GM19372 (cell line): ENCODE measurements at regions not wholly inside any gene's neighbourhood (a gene's known extent, or its start where the extent isn't known, plus 50 kb on each side); places are given as distances from the start of the nearest gene placed in this dataset.

Experiments
- ATAC-seq: cut with Tn5 transposase; IDR thresholded peaks from one replicate; pipeline ENCODE4 v1.9.1; 2021; ENCODE audit warnings: mild to moderate bottlenecking, low read depth, moderate library complexity; ENCODE audit not compliant: unreplicated experiment

GRCh38 chr9:73738741-73739530 is 587.3 kb downstream of the ANXA1 start:
- ATAC-seq, result no peak

- no peak for ATAC-seq
These were observed 589.7 kb downstream of the ANXA1 start for GRCh38 chr9:73741316-73741715.

- no peak for ATAC-seq
These were observed 590.7 kb downstream of the ANXA1 start for GRCh38 chr9:73742412-73742811.

GRCh38 chr9:73743826-73744225 is 592.2 kb downstream of the ANXA1 start:
- no peak for ATAC-seq

- ATAC-seq, result no peak
These were observed 593.9 kb downstream of the ANXA1 start for GRCh38 chr9:73745598-73745997.

- ATAC-seq, result no peak
These were observed 601.5 kb downstream of the ANXA1 start for GRCh38 chr9:73753171-73753570.

GRCh38 chr9:73761905-73762304 is 610.2 kb downstream of the ANXA1 start:
- no peak for ATAC-seq

GRCh38 chr9:73773896-73774295 is 622.2 kb downstream of the ANXA1 start:
- no peak for ATAC-seq

- no peak for ATAC-seq
These were observed 624.1 kb downstream of the ANXA1 start for GRCh38 chr9:73775757-73776156.

GRCh38 chr9:73780916-73781315 is 629.3 kb downstream of the ANXA1 start:
- no peak for ATAC-seq

- no peak for ATAC-seq
These were observed 630.5 kb downstream of the ANXA1 start for GRCh38 chr9:73782166-73782565.

GRCh38 chr9:73799446-73799845 is 647.8 kb downstream of the ANXA1 start:
- ATAC-seq, result no peak

GRCh38 chr9:73805111-73805510 is 653.4 kb downstream of the ANXA1 start:
- ATAC-seq, result no peak

- ATAC-seq, result no peak
These were observed 654.3 kb downstream of the ANXA1 start for GRCh38 chr9:73805853-73806458.

- ATAC-seq, result no peak
These were observed 655.2 kb downstream of the ANXA1 start for GRCh38 chr9:73806876-73807275.

- no peak for ATAC-seq
These were observed 656.3 kb downstream of the ANXA1 start for GRCh38 chr9:73807952-73808351.

GRCh38 chr9:73810585-73811215 is 659.0 kb downstream of the ANXA1 start:
- no peak for ATAC-seq

GRCh38 chr9:73813546-73813945 is 661.9 kb downstream of the ANXA1 start:
- no peak for ATAC-seq

- no peak for ATAC-seq
These were observed 665.2 kb downstream of the ANXA1 start for GRCh38 chr9:73816905-73817304.

- no peak for ATAC-seq
These were observed 672.5 kb upstream of the RORB start for GRCh38 chr9:73824671-73825070.

- ATAC-seq, result no peak
These were observed 658.3 kb upstream of the RORB start for GRCh38 chr9:73838871-73839270.

GRCh38 chr9:73839471-73839870 is 657.7 kb upstream of the RORB start:
- no peak for ATAC-seq
